Karpas-422 (cell line): ENCODE measurements at regions not wholly inside any gene's neighbourhood (a gene's known extent, or its start where the extent isn't known, plus 50 kb on each side); places are given as distances from the start of the nearest gene placed in this dataset.
"Not testable (repeated sequence)": the region's sequence is repeated elsewhere in the genome, so short reads cannot be mapped to it uniquely, and the experiment has no call there.

Source experiments
- DNase-seq: peaks from one replicate; pipeline ENCODE4 v3.0.0-alpha.2; 2015
- H2AFZ ChIP-seq: fragments of 200-600 bp; sonication (generic); 2 replicates; pipeline ENCODE4 v1.6.1; 2014; ENCODE audit warnings: antibody characterized with exemption, low read length, mixed read lengths
- H3K27ac ChIP-seq: fragments of 200-600 bp; sonication (generic); 2 replicates; pipeline ENCODE4 v1.5.1; 2014; ENCODE audit warnings: mild to moderate bottlenecking, low read length, moderate library complexity
- H3K27me3 ChIP-seq: fragments of 200-600 bp; sonication (generic); 2 replicates; pipeline ENCODE4 v1.6.1; 2014; ENCODE audit warnings: low read length, mixed read lengths
- H3K36me3 ChIP-seq: fragments of 200-600 bp; sonication (generic); 2 replicates; pipeline ENCODE4 v1.6.1; 2014; ENCODE audit warnings: low read length, mixed read lengths; ENCODE audit not compliant: insufficient read depth
- H3K4me1 ChIP-seq: fragments of 200-600 bp; sonication (generic); 2 replicates; pipeline ENCODE4 v1.6.1; 2014; ENCODE audit warnings: mild to moderate bottlenecking, low read length, mixed read lengths
- H3K4me2 ChIP-seq: fragments of 200-600 bp; sonication (generic); 2 replicates; pipeline ENCODE4 v1.6.1; 2014; ENCODE audit warnings: low read length, low read depth, mild to moderate bottlenecking; ENCODE audit not compliant: poor library complexity, severe bottlenecking
- H3K4me3 ChIP-seq: fragments of 200-600 bp; sonication (generic); 2 replicates; pipeline ENCODE4 v1.5.1; 2014; ENCODE audit warnings: mild to moderate bottlenecking, antibody characterized with exemption, low read length, mixed read lengths
- H3K79me2 ChIP-seq: fragments of 200-600 bp; sonication (generic); 2 replicates; pipeline ENCODE4 v1.6.1; 2014; ENCODE audit warnings: mild to moderate bottlenecking, low read length, mixed read lengths
- H3K9ac ChIP-seq: fragments of 200-600 bp; sonication (generic); 2 replicates; pipeline ENCODE4 v1.6.0; 2014; ENCODE audit warnings: low read length
- H3K9me2 ChIP-seq: fragments of 200-600 bp; sonication (generic), shearing (Covaris generic); replicated peaks from 2 replicates; pipeline ENCODE4 v1.6.0; 2014; ENCODE audit warnings: mild to moderate bottlenecking, low read length, moderate library complexity; ENCODE audit not compliant: insufficient read depth
- H3K9me3 ChIP-seq: fragments of 300-700, 200-600 bp; sonication (generic); 2 replicates; pipeline ENCODE4 v1.6.1; 2014; ENCODE audit warnings: low read length, mixed read lengths
- H4K20me1 ChIP-seq: fragments of 200-600 bp; sonication (generic); 2 replicates; pipeline ENCODE4 v1.6.1; 2014; ENCODE audit warnings: mild to moderate bottlenecking, antibody characterized with exemption, low read length, low read depth; ENCODE audit not compliant: insufficient read depth

- H3K4me2 ChIP-seq, H4K20me1 ChIP-seq, H3K27me3 ChIP-seq, H3K9me2 ChIP-seq, H2AFZ ChIP-seq, H3K27ac ChIP-seq, H3K36me3 ChIP-seq, H3K79me2 ChIP-seq, H3K4me3 ChIP-seq, H3K9ac ChIP-seq, DNase-seq, H3K9me3 ChIP-seq, H3K4me1 ChIP-seq: not testable (repeated sequence)
These were observed 2288.4 kb upstream of the TPTE start for GRCh38 chr21:8233000-8233399.

DNA sequence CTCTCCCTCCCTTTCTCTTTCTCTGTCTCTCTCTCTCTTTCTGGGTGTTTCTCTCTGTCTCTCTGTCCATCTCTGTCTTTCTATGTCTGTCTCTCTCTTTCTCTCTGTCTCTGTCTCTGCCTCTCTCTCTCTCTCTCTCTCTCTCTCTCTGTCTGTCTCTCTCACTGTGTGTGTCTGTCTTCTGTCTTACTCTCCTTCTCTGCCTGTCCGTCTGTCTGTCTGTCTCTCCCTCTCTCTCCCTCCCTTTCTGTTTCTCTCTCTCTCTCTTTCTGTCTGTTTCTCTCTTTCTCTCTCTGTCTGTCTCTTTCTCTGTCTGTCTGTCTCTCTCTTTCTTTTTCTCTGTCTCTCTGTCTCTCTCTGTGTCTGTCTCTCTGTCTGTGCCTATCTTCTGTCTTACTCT is 2287.3 kb upstream of the TPTE start:
- not testable (repeated sequence) for H3K9me3 ChIP-seq, H3K27ac ChIP-seq, H3K79me2 ChIP-seq, H3K9me2 ChIP-seq, H4K20me1 ChIP-seq, H3K9ac ChIP-seq, H3K36me3 ChIP-seq, H3K4me3 ChIP-seq, H2AFZ ChIP-seq, H3K4me2 ChIP-seq, DNase-seq, H3K27me3 ChIP-seq, H3K4me1 ChIP-seq

GRCh38 chr21:8244723-8245641 is 2276.4 kb upstream of the TPTE start:
- not testable (repeated sequence) for H3K9me3 ChIP-seq, H3K27me3 ChIP-seq, H4K20me1 ChIP-seq, H3K79me2 ChIP-seq, H3K9ac ChIP-seq, H3K4me2 ChIP-seq, H3K9me2 ChIP-seq, H3K27ac ChIP-seq, DNase-seq, H3K4me3 ChIP-seq, H2AFZ ChIP-seq, H3K4me1 ChIP-seq, H3K36me3 ChIP-seq

- not testable (repeated sequence) for H3K27ac ChIP-seq, DNase-seq, H4K20me1 ChIP-seq, H3K36me3 ChIP-seq, H3K4me2 ChIP-seq, H3K4me3 ChIP-seq, H3K9me2 ChIP-seq, H3K9ac ChIP-seq, H3K9me3 ChIP-seq, H2AFZ ChIP-seq, H3K4me1 ChIP-seq, H3K27me3 ChIP-seq, H3K79me2 ChIP-seq
These were observed 2275.6 kb upstream of the TPTE start for GRCh38 chr21:8245642-8246402.

DNA sequence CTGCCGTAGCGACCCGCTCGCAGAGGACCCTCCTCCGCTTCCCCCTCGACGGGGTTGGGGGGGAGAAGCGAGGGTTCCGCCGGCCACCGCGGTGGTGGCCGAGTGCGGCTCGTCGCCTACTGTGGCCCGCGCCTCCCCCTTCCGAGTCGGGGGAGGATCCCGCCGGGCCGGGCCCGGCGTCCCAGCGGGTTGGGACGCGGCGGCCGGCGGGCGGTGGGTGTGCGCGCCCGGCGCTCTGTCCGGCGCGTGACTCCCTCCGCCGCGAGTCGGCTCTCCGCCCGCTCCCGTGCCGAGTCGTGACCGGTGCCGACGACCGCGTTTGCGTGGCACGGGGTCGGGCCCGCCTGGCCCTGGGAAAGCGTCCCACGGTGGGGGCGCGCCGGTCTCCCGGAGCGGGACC is 2269.7 kb upstream of the TPTE start:
- not testable (repeated sequence) for H2AFZ ChIP-seq, H3K4me2 ChIP-seq, H3K9me3 ChIP-seq, H3K27me3 ChIP-seq, DNase-seq, H3K79me2 ChIP-seq, H3K9ac ChIP-seq, H3K9me2 ChIP-seq, H4K20me1 ChIP-seq, H3K4me3 ChIP-seq, H3K36me3 ChIP-seq, H3K27ac ChIP-seq, H3K4me1 ChIP-seq

- H2AFZ ChIP-seq, H3K4me2 ChIP-seq, H3K9ac ChIP-seq, H3K9me3 ChIP-seq, H3K27ac ChIP-seq, H3K4me1 ChIP-seq, H3K9me2 ChIP-seq, H3K36me3 ChIP-seq, H4K20me1 ChIP-seq, H3K79me2 ChIP-seq, DNase-seq, H3K4me3 ChIP-seq, H3K27me3 ChIP-seq: not testable (repeated sequence)
These were observed 2266.3 kb upstream of the TPTE start for GRCh38 chr21:8255094-8255493.

GRCh38 chr21:8257083-8257799 is 2264.1 kb upstream of the TPTE start:
- H3K4me1 ChIP-seq, H3K27ac ChIP-seq, H3K36me3 ChIP-seq, H3K9me3 ChIP-seq, H3K79me2 ChIP-seq, H3K9ac ChIP-seq, H3K27me3 ChIP-seq, H3K9me2 ChIP-seq, H3K4me2 ChIP-seq, H3K4me3 ChIP-seq, H2AFZ ChIP-seq, H4K20me1 ChIP-seq: not testable (repeated sequence)
- DNase-seq = peak; percentile 14

DNA sequence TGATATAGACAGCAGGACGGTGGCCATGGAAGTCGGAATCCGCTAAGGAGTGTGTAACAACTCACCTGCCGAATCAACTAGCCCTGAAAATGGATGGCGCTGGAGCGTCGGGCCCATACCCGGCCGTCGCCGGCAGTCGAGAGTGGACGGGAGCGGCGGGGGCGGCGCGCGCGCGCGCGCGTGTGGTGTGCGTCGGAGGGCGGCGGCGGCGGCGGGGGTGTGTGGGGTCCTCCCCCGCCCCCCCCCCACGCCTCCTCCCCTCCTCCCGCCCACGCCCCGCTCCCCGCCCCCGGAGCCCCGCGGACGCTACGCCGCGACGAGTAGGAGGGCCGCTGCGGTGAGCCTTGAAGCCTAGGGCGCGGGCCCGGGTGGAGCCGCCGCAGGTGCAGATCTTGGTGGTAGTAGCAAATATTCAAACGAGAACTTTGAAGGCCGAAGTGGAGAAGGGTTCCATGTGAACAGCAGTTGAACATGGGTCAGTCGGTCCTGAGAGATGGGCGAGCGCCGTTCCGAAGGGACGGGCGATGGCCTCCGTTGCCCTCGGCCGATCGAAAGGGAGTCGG is 2261.2 kb upstream of the TPTE start:
- not testable (repeated sequence) for H3K36me3 ChIP-seq, H3K4me3 ChIP-seq, H3K9me3 ChIP-seq, H4K20me1 ChIP-seq, H3K79me2 ChIP-seq, H3K27ac ChIP-seq, DNase-seq, H2AFZ ChIP-seq, H3K9me2 ChIP-seq, H3K9ac ChIP-seq, H3K4me1 ChIP-seq, H3K27me3 ChIP-seq, H3K4me2 ChIP-seq
